ENCODE measurements at regions not wholly inside any gene's neighbourhood (a gene's known extent, or its start where the extent isn't known, plus 50 kb on each side); places are given as distances from the start of the nearest gene placed in this dataset.

GRCh38 chr1:221161571-221162041, 282.4 kb downstream of the HLX start:
- CTCF ChIA-PET (ENCODE audit: unreplicated experiment): no interaction called here
- no TSS peak for BruUV-seq (replicated peaks)
- H3K4me1 ChIP-seq (ENCODE audit: insufficient read depth, low read length, poor library complexity, severe bottlenecking): no peaks in the 10 kb centered on the region

GRCh38 chr1:221162352-221162751, 283.1 kb downstream of the HLX start:
- Histone ChIP-seq H3K79me2 (ENCODE audit: insufficient read depth, low read depth, low read length) (no peaks in the 10 kb centered on the region), H4K20me1 (ENCODE audit: insufficient read depth, low read length) (no peaks in the 10 kb centered on the region), H3K4me1 (ENCODE audit: insufficient read depth, low read length, poor library complexity, severe bottlenecking) (no peaks in the 10 kb centered on the region), H3K36me3 (ENCODE audit: insufficient read depth, low read length) (no peaks in the 10 kb centered on the region), H3K4me2 (ENCODE audit: low read length) (no peak overlapping the region), H3K4me3 (ENCODE audit: low read depth, low read length, poor library complexity, severe bottlenecking) (no peak overlapping the region), H3K9me3 (ENCODE audit: low read length) (no peaks in the 10 kb centered on the region), H2AFZ (ENCODE audit: low read length) (no peak overlapping the region), H3K27ac (ENCODE audit: low read depth, low read length, poor library complexity, severe bottlenecking) (no peak overlapping the region), H3K9me2 (ENCODE audit: insufficient read depth, low read length) (no peaks in the 10 kb centered on the region)
- TF ChIP-seq EZH2phosphoT487 (IDR thresholded peaks at IDR 0.05; ENCODE audit: borderline replicate concordance, low read depth, low read length): no peak
- TF ChIP-seq, protein P1, sequence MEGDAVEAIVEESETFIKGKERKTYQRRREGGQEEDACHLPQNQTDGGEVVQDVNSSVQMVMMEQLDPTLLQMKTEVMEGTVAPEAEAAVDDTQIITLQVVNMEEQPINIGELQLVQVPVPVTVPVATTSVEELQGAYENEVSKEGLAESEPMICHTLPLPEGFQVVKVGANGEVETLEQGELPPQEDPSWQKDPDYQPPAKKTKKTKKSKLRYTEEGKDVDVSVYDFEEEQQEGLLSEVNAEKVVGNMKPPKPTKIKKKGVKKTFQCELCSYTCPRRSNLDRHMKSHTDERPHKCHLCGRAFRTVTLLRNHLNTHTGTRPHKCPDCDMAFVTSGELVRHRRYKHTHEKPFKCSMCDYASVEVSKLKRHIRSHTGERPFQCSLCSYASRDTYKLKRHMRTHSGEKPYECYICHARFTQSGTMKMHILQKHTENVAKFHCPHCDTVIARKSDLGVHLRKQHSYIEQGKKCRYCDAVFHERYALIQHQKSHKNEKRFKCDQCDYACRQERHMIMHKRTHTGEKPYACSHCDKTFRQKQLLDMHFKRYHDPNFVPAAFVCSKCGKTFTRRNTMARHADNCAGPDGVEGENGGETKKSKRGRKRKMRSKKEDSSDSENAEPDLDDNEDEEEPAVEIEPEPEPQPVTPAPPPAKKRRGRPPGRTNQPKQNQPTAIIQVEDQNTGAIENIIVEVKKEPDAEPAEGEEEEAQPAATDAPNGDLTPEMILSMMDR (conservative IDR thresholded peaks at IDR 0.05; ENCODE audit: low read length): no peak
- intact Hi-C loops (cut with micrococcal nuclease; ENCODE audit: unreplicated experiment): no loop called here
- no peak for DNase-seq (ENCODE audit: low spot score)
- BruUV-seq (replicated peaks): no TSS peak
- CTCF ChIA-PET (ENCODE audit: unreplicated experiment): no interaction called here
- POLR2A ChIA-PET: interaction anchor here (0.7 kb wide), 1 partner anchor 247 kb away, joined by 3 read pairs; no protein-coding TSS in a partner anchor

More at GRCh38 chr1:221161571-221162041, 282.4 kb downstream of the HLX start:
- H4K20me1 ChIP-seq (ENCODE audit: insufficient read depth, low read length): no peaks in the 10 kb centered on the region
- no peak for DNase-seq (ENCODE audit: low spot score)
- no peaks in the 10 kb centered on the region for H3K9me2 ChIP-seq (ENCODE audit: insufficient read depth, low read length)
- H3K4me2 ChIP-seq (ENCODE audit: low read length): no peak overlapping the region
- H3K36me3 ChIP-seq (ENCODE audit: insufficient read depth, low read length): no peaks in the 10 kb centered on the region
- no peak overlapping the region for H3K27ac ChIP-seq (ENCODE audit: low read depth, low read length, poor library complexity, severe bottlenecking)
- H3K79me2 ChIP-seq (ENCODE audit: insufficient read depth, low read depth, low read length): no peaks in the 10 kb centered on the region
- no peak overlapping the region for H3K4me3 ChIP-seq (ENCODE audit: low read depth, low read length, poor library complexity, severe bottlenecking)
- TF ChIP-seq, protein P1 (conservative IDR thresholded peaks at IDR 0.05; ENCODE audit: low read length): no peak
- no peak for TF ChIP-seq EZH2phosphoT487 (IDR thresholded peaks at IDR 0.05; ENCODE audit: borderline replicate concordance, low read depth, low read length)
- no peak overlapping the region for H2AFZ ChIP-seq (ENCODE audit: low read length)
- intact Hi-C loops (cut with micrococcal nuclease; ENCODE audit: unreplicated experiment): no loop called here
- POLR2A ChIA-PET: no interaction called here
- H3K9me3 ChIP-seq (ENCODE audit: low read length): no peaks in the 10 kb centered on the region

- no TSS peak for BruUV-seq (replicated peaks)
- TF ChIP-seq, protein P1 (conservative IDR thresholded peaks at IDR 0.05; ENCODE audit: low read length): no peak
- TF ChIP-seq EZH2phosphoT487 (IDR thresholded peaks at IDR 0.05; ENCODE audit: borderline replicate concordance, low read depth, low read length): no peak
- intact Hi-C loops (cut with micrococcal nuclease; ENCODE audit: unreplicated experiment): no loop called here
- POLR2A ChIA-PET: interaction anchor here (1.1 kb wide), 1 partner anchor 11 kb away, joined by 3 read pairs; no protein-coding TSS in a partner anchor
- DNase-seq (ENCODE audit: low spot score): no peak
- no peak overlapping the region for H3K4me3 ChIP-seq (ENCODE audit: low read depth, low read length, poor library complexity, severe bottlenecking)
- no peaks in the 10 kb centered on the region for H3K36me3 ChIP-seq (ENCODE audit: insufficient read depth, low read length)
- no peaks in the 10 kb centered on the region for H3K9me2 ChIP-seq (ENCODE audit: insufficient read depth, low read length)
- no peaks in the 10 kb centered on the region for H4K20me1 ChIP-seq (ENCODE audit: insufficient read depth, low read length)
- H3K4me2 ChIP-seq (ENCODE audit: low read length): no peak overlapping the region
- H3K79me2 ChIP-seq (ENCODE audit: insufficient read depth, low read depth, low read length): no peaks in the 10 kb centered on the region
- no peaks in the 10 kb centered on the region for H3K4me1 ChIP-seq (ENCODE audit: insufficient read depth, low read length, poor library complexity, severe bottlenecking)
- no peaks in the 10 kb centered on the region for H3K9me3 ChIP-seq (ENCODE audit: low read length)
- H3K27ac ChIP-seq (ENCODE audit: low read depth, low read length, poor library complexity, severe bottlenecking): no peak overlapping the region
- CTCF ChIA-PET (ENCODE audit: unreplicated experiment): no interaction called here
- no peak overlapping the region for H2AFZ ChIP-seq (ENCODE audit: low read length)
These were observed 283.7 kb downstream of the HLX start for GRCh38 chr1:221162939-221163338.
